ENCODE measurements at regions not wholly inside any gene's neighbourhood (a gene's known extent, or its start where the extent isn't known, plus 50 kb on each side); places are given as distances from the start of the nearest gene placed in this dataset.

GRCh38 chrX:125758819-125759218 is 407.3 kb downstream of the DCAF12L2 start:
- TF ChIP-seq POLR2A (IDR thresholded peaks at IDR 0.05) (no peak), CTCF (IDR thresholded peaks at IDR 0.05) (no peak)

Measured in gastroesophageal sphincter (tissue), 3 donors.